ENCODE measurements at regions not wholly inside any gene's neighbourhood (a gene's known extent, or its start where the extent isn't known, plus 50 kb on each side); places are given as distances from the start of the nearest gene placed in this dataset.

- TF ChIP-seq CTCF (IDR thresholded peaks at IDR 0.05): no peak
- Mint-ChIP-seq H3K4me1 (ENCODE audit: low read depth) (no peaks in the 10 kb centered on the region), H3K36me3 (ENCODE audit: low read depth) (no peaks in the 10 kb centered on the region), H3K9me3 (ENCODE audit: low read depth) (no peaks in the 10 kb centered on the region), H3K4me3 (ENCODE audit: unreplicated experiment) (no peak overlapping the region), H3K27ac (ENCODE audit: unreplicated experiment) (no peak overlapping the region), H3K27me3 (ENCODE audit: low read depth) (no peaks in the 10 kb centered on the region)
- DNase-seq (ENCODE audit: low spot score): no peak
Observed at GRCh38 chr18:11276678-11277077, 127.3 kb upstream of the PIEZO2 start.

GRCh38 chr18:11274144-11274794 lies 124.9 kb upstream of the PIEZO2 start:
- Mint-ChIP-seq H3K9me3 (ENCODE audit: low read depth) (no peaks in the 10 kb centered on the region), H3K4me1 (ENCODE audit: low read depth) (peaks cover 3% of the 10 kb centered on the region), H3K4me3 (ENCODE audit: unreplicated experiment) (no peak overlapping the region), H3K27me3 (ENCODE audit: low read depth) (no peaks in the 10 kb centered on the region), H3K27ac (ENCODE audit: unreplicated experiment) (no peak overlapping the region), H3K36me3 (ENCODE audit: low read depth) (no peaks in the 10 kb centered on the region)
- DNase-seq (ENCODE audit: low spot score): no peak
- TF ChIP-seq CTCF (IDR thresholded peaks at IDR 0.05): no peak

GRCh38 chr18:11272516-11272915 lies 123.1 kb upstream of the PIEZO2 start:
- Mint-ChIP-seq H3K9me3 (ENCODE audit: low read depth) (no peaks in the 10 kb centered on the region), H3K4me3 (ENCODE audit: unreplicated experiment) (no peak overlapping the region), H3K27me3 (ENCODE audit: low read depth) (no peaks in the 10 kb centered on the region), H3K4me1 (ENCODE audit: low read depth) (peaks cover 14% of the 10 kb centered on the region), H3K27ac (ENCODE audit: unreplicated experiment) (no peak overlapping the region), H3K36me3 (ENCODE audit: low read depth) (no peaks in the 10 kb centered on the region)
- DNase-seq (ENCODE audit: low spot score): no peak
- no peak for TF ChIP-seq CTCF (IDR thresholded peaks at IDR 0.05)

- H3K4me3 Mint-ChIP-seq (ENCODE audit: unreplicated experiment): no peak overlapping the region
- DNase-seq (ENCODE audit: low spot score): no peak
- no peak for TF ChIP-seq CTCF (IDR thresholded peaks at IDR 0.05)
- H3K27me3 Mint-ChIP-seq (ENCODE audit: low read depth): no peaks in the 10 kb centered on the region
- no peaks in the 10 kb centered on the region for H3K9me3 Mint-ChIP-seq (ENCODE audit: low read depth)
- no peaks in the 10 kb centered on the region for H3K36me3 Mint-ChIP-seq (ENCODE audit: low read depth)
- H3K27ac Mint-ChIP-seq (ENCODE audit: unreplicated experiment): no peak overlapping the region
- peaks cover 19% of the 10 kb centered on the region for H3K4me1 Mint-ChIP-seq (ENCODE audit: low read depth)
Observed at GRCh38 chr18:11271954-11272353, 122.6 kb upstream of the PIEZO2 start.

- H3K4me1 Mint-ChIP-seq (ENCODE audit: low read depth): peaks cover 27% of the 10 kb centered on the region
- TF ChIP-seq CTCF (IDR thresholded peaks at IDR 0.05): no peak
- DNase-seq (ENCODE audit: low spot score): no peak
- H3K4me3 Mint-ChIP-seq (ENCODE audit: unreplicated experiment): peak overlapping the region; percentile 20
- no peaks in the 10 kb centered on the region for H3K36me3 Mint-ChIP-seq (ENCODE audit: low read depth)
- H3K27ac Mint-ChIP-seq (ENCODE audit: unreplicated experiment): peak overlapping the region; percentile 19
- peaks cover 3% of the 10 kb centered on the region for H3K9me3 Mint-ChIP-seq (ENCODE audit: low read depth)
- no peaks in the 10 kb centered on the region for H3K27me3 Mint-ChIP-seq (ENCODE audit: low read depth)
Observed at GRCh38 chr18:11269257-11269656, 119.9 kb upstream of the PIEZO2 start.

Data from chondrocyte (in vitro differentiated cells).